GM20431 (cell line): ENCODE measurements at regions not wholly inside any gene's neighbourhood (a gene's known extent, or its start where the extent isn't known, plus 50 kb on each side); places are given as distances from the start of the nearest gene placed in this dataset.

ENCODE experiments used
- in situ Hi-C: fragments of 300-500 bp; cut with MseI, MboI; formaldehyde crosslinking; loops from one replicate; pipeline ENCODE4 v1.15.0; 2020; ENCODE audit warnings: low sequenced_read_pairs; ENCODE audit not compliant: unreplicated experiment

DNA sequence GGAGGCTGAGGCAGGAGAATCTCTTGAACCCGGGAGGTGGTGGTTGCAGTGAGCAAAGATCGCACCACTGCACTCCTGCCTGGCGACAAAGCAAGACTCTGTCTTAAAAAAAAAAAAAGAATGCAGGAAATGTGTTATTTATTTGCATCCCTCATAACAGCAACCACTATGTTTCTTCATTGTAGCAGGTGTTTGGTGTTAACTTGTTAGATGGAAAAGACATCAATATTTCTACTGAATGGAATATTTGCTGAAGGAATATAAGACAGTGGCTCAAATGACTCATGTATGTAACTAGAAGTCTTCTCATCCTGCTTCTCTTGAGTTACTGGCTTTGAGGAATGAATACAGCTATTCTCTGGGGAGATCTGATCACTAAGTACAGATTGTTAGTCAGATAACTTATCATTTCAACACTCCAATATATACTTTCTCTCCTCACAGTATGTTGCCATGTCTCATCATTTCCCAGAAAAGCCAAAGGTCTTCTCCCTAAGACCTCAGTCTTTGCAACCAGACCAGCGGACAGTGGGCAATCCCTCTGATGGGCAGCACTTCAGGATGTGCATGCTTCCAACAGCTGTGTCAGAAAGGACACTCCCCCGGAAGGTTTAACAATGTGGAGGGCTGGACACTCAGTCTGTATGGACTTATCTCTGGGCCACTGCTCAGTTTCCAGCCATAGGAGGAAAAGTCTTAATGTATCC is 104.4 kb upstream of the STK17B start:
- in situ Hi-C loops, result no loop called here

GRCh38 chr2:196276421-196276820 is 105.0 kb upstream of the STK17B start:
- in situ Hi-C loops, result no loop called here

DNA sequence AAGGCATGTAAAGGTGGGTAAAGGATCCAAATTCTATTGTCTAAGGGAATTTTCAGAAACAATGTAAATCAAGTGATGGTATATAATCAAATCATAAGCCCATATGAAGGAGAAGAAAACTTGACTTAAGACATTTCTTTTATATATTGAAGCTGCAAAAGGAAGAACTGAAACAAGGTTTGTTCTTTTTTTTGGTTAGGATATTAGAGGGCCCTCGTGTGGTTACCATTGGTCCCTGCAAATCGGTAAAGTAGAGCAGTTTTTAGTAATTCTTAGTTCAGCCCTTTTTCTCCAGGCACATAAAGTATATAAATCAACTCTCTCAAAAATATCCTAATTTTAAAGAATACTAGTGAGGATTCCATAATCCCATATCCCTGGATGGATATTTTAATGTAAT is 105.6 kb upstream of the STK17B start:
- in situ Hi-C loops, result no loop called here

DNA sequence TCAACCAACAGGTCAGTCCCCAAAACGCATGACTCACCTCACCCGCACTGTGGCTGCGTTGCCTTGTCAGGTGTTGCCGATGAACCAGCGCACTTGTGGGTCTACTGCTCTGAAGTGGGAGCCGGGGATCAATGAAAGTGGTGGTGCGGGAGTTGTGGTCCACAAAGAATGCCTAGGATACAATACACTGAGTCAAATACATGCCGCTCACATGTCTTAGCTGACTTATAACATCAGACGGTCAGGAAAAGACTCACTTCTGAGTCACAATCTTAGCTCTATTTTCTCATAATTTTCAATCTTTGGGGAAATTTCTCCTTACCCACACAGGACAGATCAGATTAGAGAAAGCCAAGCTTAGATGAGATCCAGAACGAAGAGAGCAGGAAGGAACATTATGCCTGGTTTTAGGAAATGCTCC is 107.1 kb upstream of the STK17B start:
- in situ Hi-C loops, result no loop called here

GRCh38 chr2:196279541-196279940 is 108.2 kb upstream of the STK17B start:
- in situ Hi-C loops, result no loop called here

DNA sequence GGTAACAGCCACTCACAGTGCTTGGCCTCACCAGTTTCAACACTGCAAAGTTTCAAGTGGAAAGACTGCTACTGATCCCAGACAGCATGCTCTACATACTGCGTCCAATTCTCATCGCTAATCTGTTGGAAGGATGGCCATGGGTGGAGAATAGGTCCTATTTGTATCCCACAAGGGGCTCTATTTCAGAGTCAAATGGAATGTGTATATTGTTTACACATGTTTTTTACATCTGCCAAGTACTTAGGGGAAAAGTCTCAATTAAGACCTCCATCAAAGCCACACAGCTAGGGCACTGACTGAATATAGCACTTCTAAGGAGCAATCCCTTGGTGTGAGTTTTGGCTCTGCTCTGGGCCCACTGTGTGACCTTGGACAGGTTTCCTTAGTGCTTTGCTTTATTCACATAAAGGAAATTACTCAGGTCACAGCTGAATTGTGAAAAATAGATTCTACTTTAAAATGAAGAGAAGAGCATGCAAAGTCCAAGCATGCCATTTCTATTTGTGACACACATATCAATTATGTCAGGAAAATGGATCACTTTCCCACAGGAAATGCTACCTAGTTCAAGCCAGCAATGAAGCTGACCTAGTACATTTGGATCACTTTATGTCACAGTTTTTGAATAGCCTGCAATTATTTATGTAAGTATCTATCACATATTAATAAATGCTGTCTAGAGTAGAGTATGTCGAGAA is 112.9 kb upstream of the STK17B start:
- in situ Hi-C loops, result loop anchor here (10.0 kb wide), 1 partner anchor 209 kb away; no protein-coding TSS in a partner anchor

DNA sequence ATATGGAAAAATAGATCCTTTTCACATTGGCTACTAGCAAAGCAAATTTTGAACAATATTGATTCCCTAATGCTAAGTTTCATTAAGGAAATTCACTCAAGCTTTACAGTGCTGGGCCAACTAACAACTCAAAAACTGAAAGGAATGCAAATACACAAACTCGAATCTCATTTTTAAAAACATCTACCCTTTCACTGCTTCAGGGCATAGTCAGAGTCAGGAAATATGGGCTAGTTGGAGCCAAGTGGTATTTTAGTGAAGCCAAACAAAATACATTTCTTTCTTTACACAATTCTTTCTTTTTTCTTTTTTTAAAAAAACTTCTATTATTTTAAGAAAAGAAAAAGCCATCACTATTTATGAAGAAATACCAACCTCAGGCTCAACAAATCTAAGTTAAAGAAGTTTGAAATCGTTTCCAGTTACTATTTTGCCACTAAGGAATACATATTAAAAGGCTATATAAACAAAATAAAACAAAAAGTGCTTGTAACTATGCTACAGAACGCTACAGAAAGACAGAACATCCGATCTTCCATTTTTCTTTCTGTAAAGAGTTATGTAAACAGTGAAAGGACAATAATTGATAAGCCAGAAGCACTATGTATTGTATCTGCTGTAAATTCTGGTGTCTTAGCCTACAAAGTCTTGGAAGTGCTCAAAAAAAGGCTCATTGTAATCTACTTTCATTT is 113.6 kb upstream of the STK17B start:
- in situ Hi-C loops, result loop anchor here (10.0 kb wide), 1 partner anchor 210 kb away; no protein-coding TSS in a partner anchor

DNA sequence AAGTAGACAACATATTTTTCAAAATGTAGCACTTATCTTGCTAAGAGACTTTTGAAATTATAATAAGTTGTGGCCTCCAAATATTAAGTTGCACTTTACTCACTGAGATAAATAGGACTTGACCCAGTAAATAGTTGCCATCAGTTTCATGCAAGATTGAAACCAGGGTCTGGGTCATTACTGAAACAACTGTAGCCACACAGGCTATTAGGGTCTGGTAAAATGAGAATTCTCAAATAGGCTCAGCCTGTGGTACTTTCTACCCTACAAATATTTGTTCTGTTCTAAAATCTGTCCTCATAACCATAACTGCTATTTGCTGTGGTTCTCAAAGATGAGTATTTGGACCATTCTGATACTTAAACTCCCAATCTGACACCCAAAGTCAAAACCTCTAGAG is 115.4 kb upstream of the STK17B start:
- in situ Hi-C loops, result loop anchor here (10.0 kb wide), 1 partner anchor 212 kb away; no protein-coding TSS in a partner anchor

DNA sequence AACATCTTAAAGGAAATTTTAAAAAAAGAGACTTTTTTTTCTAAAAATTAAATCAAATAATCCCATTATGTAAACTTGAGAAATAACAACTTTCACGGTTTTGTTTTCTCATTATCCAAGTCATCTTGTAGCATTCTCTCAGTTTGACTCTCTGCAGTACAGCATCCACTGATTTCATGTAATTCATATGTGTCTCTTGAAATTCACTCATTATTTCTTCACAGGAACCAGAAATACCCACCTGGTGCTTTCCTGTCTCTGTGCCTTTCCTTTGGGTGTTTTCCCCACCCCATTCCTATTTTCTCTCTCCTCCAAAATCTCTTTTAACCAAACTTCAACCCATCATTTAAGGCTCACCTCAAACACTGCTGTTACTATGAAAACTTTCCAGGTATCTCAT is 116.1 kb upstream of the STK17B start:
- in situ Hi-C loops, result loop anchor here (10.0 kb wide), 1 partner anchor 213 kb away; no protein-coding TSS in a partner anchor

DNA sequence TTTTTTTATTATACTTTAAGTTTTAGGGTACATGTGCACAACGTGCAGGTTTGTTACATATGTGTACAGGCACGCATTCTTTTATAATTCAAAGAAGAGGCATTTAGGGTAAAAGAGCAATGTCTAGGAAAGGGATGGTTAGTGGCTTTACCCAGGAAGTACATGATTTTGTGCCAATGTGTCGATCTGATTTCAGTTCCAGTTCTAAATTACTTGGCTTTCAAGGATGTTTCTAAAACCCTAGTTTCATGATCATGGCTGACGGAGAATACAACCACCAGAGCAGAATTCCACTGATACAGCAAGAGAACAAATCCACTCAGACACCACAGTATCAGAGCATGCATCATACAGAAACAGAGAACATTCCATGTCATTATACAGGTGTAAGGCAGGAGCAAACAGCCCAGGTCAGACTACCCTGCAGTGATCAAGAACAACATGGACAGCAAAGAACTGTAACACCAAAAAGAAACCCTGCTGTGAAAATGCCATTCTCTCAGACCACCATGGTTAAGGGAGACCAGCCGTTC is 116.7 kb upstream of the STK17B start:
- in situ Hi-C loops, result loop anchor here (10.0 kb wide), 1 partner anchor 213 kb away; no protein-coding TSS in a partner anchor

DNA sequence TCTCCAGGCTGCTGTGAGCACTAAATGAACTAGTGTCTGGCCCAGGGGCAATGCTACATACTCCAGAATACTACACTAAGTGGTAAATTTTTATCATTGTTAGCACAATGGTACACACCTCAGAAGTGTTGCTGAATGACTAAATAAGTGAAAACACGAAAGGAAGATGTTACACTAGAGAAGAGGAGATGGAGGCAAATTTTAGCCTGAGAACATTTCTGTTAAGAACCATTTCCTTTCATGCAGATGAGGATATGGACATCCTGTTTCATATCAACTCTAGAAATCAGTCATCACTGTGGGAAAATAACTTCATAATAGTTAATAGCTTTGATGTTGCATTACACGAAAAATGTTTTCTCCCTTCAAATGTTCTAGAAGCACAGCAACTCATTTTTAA is 117.6 kb upstream of the STK17B start:
- in situ Hi-C loops, result loop anchor here (10.0 kb wide), 1 partner anchor 214 kb away; no protein-coding TSS in a partner anchor

- in situ Hi-C loops, result no loop called here
Observed at GRCh38 chr2:196290136-196290535, 118.8 kb upstream of the STK17B start.

DNA sequence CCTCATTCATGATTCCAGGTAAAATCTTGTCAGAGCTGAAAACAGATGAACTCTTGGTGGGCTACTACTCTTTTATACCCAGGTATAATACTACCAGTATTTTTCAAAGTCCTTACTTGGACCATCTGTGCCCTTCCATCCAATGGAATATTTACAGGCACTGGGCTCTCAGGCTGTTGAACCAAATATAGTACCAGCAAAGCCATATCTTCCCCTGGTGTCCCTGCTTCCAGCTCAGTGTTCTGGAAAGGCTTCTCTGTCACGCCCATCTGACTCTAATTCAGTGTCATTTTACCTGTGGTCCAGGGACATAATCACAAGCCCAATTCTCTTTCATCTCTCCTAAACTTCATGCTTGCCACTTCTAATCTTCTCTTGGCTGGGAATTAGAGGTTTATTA is 119.2 kb upstream of the STK17B start:
- in situ Hi-C loops, result no loop called here

DNA sequence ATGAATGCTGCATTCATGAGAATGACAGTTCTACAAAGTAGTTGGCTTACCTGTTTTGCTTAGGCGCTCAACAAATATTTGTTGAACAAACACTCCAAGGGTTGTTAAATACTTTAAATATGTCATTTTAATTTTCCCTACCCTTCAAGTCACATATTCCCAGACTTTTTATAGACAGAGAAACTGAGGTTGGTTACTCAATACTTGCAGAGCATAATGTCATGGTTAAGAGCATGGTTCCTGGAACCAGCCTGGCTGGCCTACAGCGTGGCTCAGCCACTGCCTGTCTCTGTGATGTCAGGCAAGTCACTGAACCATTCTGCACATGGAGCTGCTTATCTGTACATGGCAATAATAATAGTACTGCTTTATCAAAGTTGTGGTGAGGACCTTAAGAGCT is 120.0 kb upstream of the STK17B start:
- in situ Hi-C loops, result no loop called here

- in situ Hi-C loops, result no loop called here
Observed at GRCh38 chr2:196291873-196292800, 120.8 kb upstream of the STK17B start.

DNA sequence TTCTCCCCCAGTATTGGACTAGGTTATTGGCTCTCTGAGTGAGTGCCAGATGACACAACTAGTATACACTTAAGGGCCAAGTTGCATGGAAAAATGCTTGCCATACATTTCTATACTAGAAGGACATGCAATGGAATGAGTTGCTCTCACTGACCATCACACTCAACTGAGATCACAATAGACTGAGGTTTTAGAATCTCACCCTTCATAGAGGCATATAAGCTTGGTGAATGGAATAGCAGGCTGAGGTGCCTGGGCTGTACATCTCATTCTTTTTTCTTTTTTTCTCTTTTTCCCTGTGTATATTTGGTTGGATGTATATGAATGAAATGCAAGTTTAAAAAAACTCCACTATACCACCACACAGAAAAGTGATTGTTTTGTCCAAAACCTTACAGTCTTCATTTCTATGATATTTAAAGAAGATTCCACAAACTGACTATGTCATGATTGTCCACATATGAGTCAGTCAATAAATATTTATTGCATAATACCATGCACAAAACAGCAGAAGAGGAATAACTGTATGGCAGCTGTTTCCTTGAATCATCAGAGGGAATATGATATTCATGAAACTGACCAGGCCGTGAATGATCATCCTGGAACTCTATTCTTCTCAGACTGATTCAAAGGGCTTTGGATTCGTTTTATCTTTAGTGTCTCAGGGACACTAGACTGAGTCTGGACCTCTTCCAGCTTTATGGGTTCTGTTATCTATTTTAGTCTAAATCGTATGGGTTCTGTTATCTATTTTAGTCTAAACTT is 122.6 kb upstream of the STK17B start:
- in situ Hi-C loops, result no loop called here

DNA sequence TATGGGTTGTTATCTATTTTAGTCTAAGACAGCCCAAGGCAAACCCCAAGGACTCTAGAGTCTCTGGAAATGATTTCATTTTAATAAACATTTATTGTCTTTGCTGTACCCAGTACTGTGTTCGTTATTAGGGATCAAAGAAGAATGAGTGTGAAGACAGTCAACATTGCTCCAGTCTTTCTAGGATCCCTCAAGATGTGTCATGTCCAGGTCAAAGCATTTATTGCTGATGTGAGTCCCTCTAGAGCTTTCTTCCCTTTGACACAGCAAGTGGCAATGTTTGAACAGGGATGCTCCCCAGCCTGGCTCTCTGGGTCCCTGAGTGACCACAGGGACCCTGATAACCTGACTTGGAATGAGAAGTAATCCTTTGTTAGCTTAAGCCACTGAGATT is 123.1 kb upstream of the STK17B start:
- in situ Hi-C loops, result no loop called here

GRCh38 chr2:196295005-196295404 is 123.6 kb upstream of the STK17B start:
- in situ Hi-C loops, result no loop called here
